GM19238 (cell line): ENCODE measurements at regions not wholly inside any gene's neighbourhood (a gene's known extent, or its start where the extent isn't known, plus 50 kb on each side); places are given as distances from the start of the nearest gene placed in this dataset.

Experiments used
- DNase-seq: peaks from one replicate; pipeline ENCODE4 v3.0.0; 2011; ENCODE audit warnings: low spot score; ENCODE audit not compliant: insufficient read length

GRCh38 chr3:150268426-150269391 lies 139.4 kb upstream of the TSC22D2 start:
- no peak for DNase-seq

- DNase-seq: no peak
Observed at GRCh38 chr3:150267288-150267687, 140.8 kb upstream of the TSC22D2 start.

GRCh38 chr3:150265305-150265704 lies 142.8 kb upstream of the TSC22D2 start:
- DNase-seq: no peak

- DNase-seq: no peak
Observed at GRCh38 chr3:150264561-150265279, 143.4 kb upstream of the TSC22D2 start.

- no peak for DNase-seq
Observed at GRCh38 chr3:150261958-150262357, 146.1 kb upstream of the TSC22D2 start.

GRCh38 chr3:150261418-150261817 lies 146.7 kb upstream of the TSC22D2 start:
- no peak for DNase-seq

- no peak for DNase-seq
Observed at GRCh38 chr3:150260398-150260710, 147.7 kb upstream of the TSC22D2 start.

- DNase-seq: no peak
Observed at GRCh38 chr3:150259526-150260397, 148.3 kb upstream of the TSC22D2 start.

- DNase-seq: no peak
Observed at GRCh38 chr3:150256782-150257181, 151.3 kb upstream of the TSC22D2 start.

GRCh38 chr3:150256318-150256717 lies 151.8 kb upstream of the TSC22D2 start:
- no peak for DNase-seq

- DNase-seq: no peak
Observed at GRCh38 chr3:150255826-150256225, 152.3 kb upstream of the TSC22D2 start.

GRCh38 chr3:150255413-150255812 lies 152.7 kb upstream of the TSC22D2 start:
- DNase-seq: no peak

- no peak for DNase-seq
Observed at GRCh38 chr3:150254309-150254708, 153.8 kb upstream of the TSC22D2 start.

GRCh38 chr3:150253622-150254021 lies 154.5 kb upstream of the TSC22D2 start:
- DNase-seq: no peak

GRCh38 chr3:150252462-150252861 lies 155.6 kb upstream of the TSC22D2 start:
- no peak for DNase-seq

GRCh38 chr3:150251187-150252062 lies 156.7 kb upstream of the TSC22D2 start:
- DNase-seq: no peak

- DNase-seq: no peak
Observed at GRCh38 chr3:150249779-150250470, 158.2 kb upstream of the TSC22D2 start.

GRCh38 chr3:150248888-150249681 lies 159.0 kb upstream of the TSC22D2 start:
- DNase-seq: no peak
